Endothelial cell of umbilical vein (primary cell): ENCODE measurements at regions not wholly inside any gene's neighbourhood (a gene's known extent, or its start where the extent isn't known, plus 50 kb on each side); places are given as distances from the start of the nearest gene placed in this dataset.

Experiments used
- BruUV-seq: library from RNA; stranded (reverse); fragments of 400-500 nt; replicated peaks from 2 replicates; lab custom pipeline; 2021; lab: Mats Ljungman, UMichigan
- CTCF ChIA-PET: fragments of 300-600, 350-600 bp; sonication (Branson Sonifier 250); formaldehyde crosslinking; loops from one replicate; lab custom pipeline; 2021; ENCODE audit warnings: antibody characterized with exemption, inconsistent platforms; lab: Charles Lee
- POLR2A ChIA-PET: fragments of 300-600, 350-600 bp; sonication (Branson Sonifier 250); formaldehyde crosslinking; loops from one replicate; lab custom pipeline; 2021; ENCODE audit warnings: antibody characterized with exemption, inconsistent platforms; lab: Charles Lee
- DNase-seq: peaks from one replicate; pipeline ENCODE4 v3.0.0-alpha.2; 2011; ENCODE audit warnings: low read depth, low spot score
- FAIRE-seq: peaks from 2 replicates; lab custom pipeline; 2011; peaks lifted over from hg19 to GRCh38; lab: Jason Lieb, UNC
- H2AFZ ChIP-seq: 2 replicates; pipeline ENCODE4 v1.6.0; 2012; ENCODE audit warnings: low read depth, low read length, control low read depth, inconsistent platforms
- H3K27ac ChIP-seq: 2 replicates; pipeline ENCODE4 v1.5.1; 2011; ENCODE audit warnings: low read depth, mild to moderate bottlenecking, control low read depth, low read length, moderate library complexity; ENCODE audit not compliant: insufficient read depth
- H3K27me3 ChIP-seq, 2 experiments: 2 replicates each; pipeline versions ENCODE4 v1.6.0 to v1.6.1; 2011; ENCODE audit warnings: low read length in 2 of 2, mixed read lengths in 1 of 2; ENCODE audit not compliant: control insufficient read depth in 2 of 2, insufficient read depth in 2 of 2
- H3K36me3 ChIP-seq, 2 experiments: 2 replicates in 1 of 2; 3 replicates in 1 of 2; pipeline ENCODE4 v1.5.1; 2011; ENCODE audit warnings: low read length in 2 of 2, mild to moderate bottlenecking in 1 of 2, moderate library complexity in 1 of 2; ENCODE audit not compliant: control insufficient read depth in 2 of 2, insufficient read depth in 2 of 2; ENCODE audit errors: extremely low read depth in 1 of 2
- H3K4me1 ChIP-seq: 3 replicates; pipeline ENCODE4 v1.5.1; 2011; ENCODE audit warnings: mild to moderate bottlenecking, low read length; ENCODE audit not compliant: control insufficient read depth, insufficient read depth; ENCODE audit errors: extremely low read depth
- H3K4me2 ChIP-seq: 2 replicates; pipeline ENCODE4 v1.6.1; 2011; ENCODE audit warnings: low read length, control low read depth, mixed read lengths; ENCODE audit not compliant: insufficient read depth
- H3K4me3 ChIP-seq, 3 experiments: fragments of 200-600 bp in 1 of 3; sonication (generic), shearing (Covaris generic) in 1 of 3; replicated peaks in 1 of 3; 2 replicates each; pipeline ENCODE4 v1.5.1; 2011 to 2016; ENCODE audit warnings: control low read depth in 3 of 3, low read length in 3 of 3, mild to moderate bottlenecking in 2 of 3, inconsistent platforms in 1 of 3, low read depth in 1 of 3, moderate library complexity in 1 of 3; ENCODE audit not compliant: insufficient read depth in 1 of 3
- H3K79me2 ChIP-seq: 2 replicates; pipeline ENCODE4 v1.6.0; 2012; ENCODE audit warnings: low read length, inconsistent platforms; ENCODE audit not compliant: control insufficient read depth, insufficient read depth
- H3K9ac ChIP-seq: replicated peaks from 2 replicates; pipeline ENCODE3; 2011; ENCODE audit warnings: low read length, control low read depth; ENCODE audit not compliant: insufficient read depth; ENCODE audit errors: extremely low read depth
- H3K9me1 ChIP-seq: replicated peaks from 3 replicates; pipeline ENCODE4 v1.6.0; 2011; ENCODE audit warnings: mild to moderate bottlenecking, low read length; ENCODE audit not compliant: control insufficient read depth, insufficient read depth; ENCODE audit errors: extremely low read depth
- H3K9me3 ChIP-seq: replicated peaks from 2 replicates; pipeline ENCODE4 v1.5.1; 2012; ENCODE audit warnings: low read length, inconsistent platforms; ENCODE audit not compliant: control insufficient read depth, insufficient read depth
- H4K20me1 ChIP-seq: replicated peaks from 2 replicates; pipeline ENCODE3; 2011; ENCODE audit warnings: mild to moderate bottlenecking, low read length; ENCODE audit not compliant: control insufficient read depth, insufficient read depth; ENCODE audit errors: extremely low read depth
- EZH2 ChIP-seq: IDR thresholded peaks from 2 replicates; pipeline ENCODE4 v1.6.1; 2012; ENCODE audit warnings: borderline replicate concordance, low read depth, mild to moderate bottlenecking, moderate library complexity, low read length, inconsistent platforms; ENCODE audit not compliant: severe bottlenecking
- GATA2 ChIP-seq: IDR thresholded peaks from 2 replicates; pipeline ENCODE4 v1.7.0; 2011; ENCODE audit warnings: low read depth, mild to moderate bottlenecking, moderate library complexity, mixed read lengths, low read length; ENCODE audit not compliant: insufficient read length, insufficient read depth
- JUN ChIP-seq: IDR thresholded peaks from 2 replicates; pipeline ENCODE4 v1.6.1; 2011; ENCODE audit warnings: borderline replicate concordance, low read depth; ENCODE audit not compliant: insufficient read length, insufficient read depth
- MAX ChIP-seq: IDR thresholded peaks from 2 replicates; pipeline ENCODE4 v1.6.1; 2011; ENCODE audit not compliant: insufficient read depth, insufficient read length
- MYC ChIP-seq: IDR thresholded peaks from one replicate; pipeline ENCODE4 v1.6.1; 2011; ENCODE audit warnings: mild to moderate bottlenecking, low read depth, low read length
- POLR2A ChIP-seq: IDR thresholded peaks from 2 replicates; pipeline ENCODE4 v1.6.1; 2012; ENCODE audit warnings: low read depth, mild to moderate bottlenecking, control low read depth, low read length
- POLR2AphosphoS5 ChIP-seq: IDR thresholded peaks from 2 replicates; pipeline ENCODE4 v1.6.1; 2012; ENCODE audit warnings: low read depth, mild to moderate bottlenecking, control low read depth, low read length, moderate library complexity; ENCODE audit not compliant: insufficient read depth
- dilution Hi-C: fragments of 300-500 bp; cut with MboI; formaldehyde crosslinking; loops from one replicate; pipeline ENCODE4 v1.15.0; 2019; ENCODE audit warnings: low sequenced_read_pairs; ENCODE audit not compliant: extremely low pct_ligation_motif_present
- intact Hi-C: fragments of 100-400 bp; cut with micrococcal nuclease; formaldehyde crosslinking; loops from one replicate; pipeline ENCODE4 v1.10.0; 2022
- TF ChIP-seq, protein P1 (sequence below), 2 donors: IDR thresholded peaks; 1 replicate in 1 of 2; 2 replicates in 1 of 2; pipeline ENCODE4 v1.5.1; 2011; ENCODE audit warnings: low read length in 2 of 2, mild to moderate bottlenecking in 2 of 2, moderate library complexity in 2 of 2, control low read depth in 1 of 2, inconsistent platforms in 1 of 2, low read depth in 1 of 2; ENCODE audit not compliant: insufficient read depth in 1 of 2; ENCODE audit errors: extremely low read depth in 1 of 2

- Histone ChIP-seq H3K36me3 (no peaks in the 10 kb centered on the region), H3K4me3 (no peak overlapping the region), H3K9me1 (no peaks in the 10 kb centered on the region), H3K27ac (no peak overlapping the region), H2AFZ (no peak overlapping the region), H3K4me1 (no peaks in the 10 kb centered on the region), H3K27me3 (no peaks in the 10 kb centered on the region), H3K9ac (no peak overlapping the region), H3K79me2 (no peaks in the 10 kb centered on the region), H4K20me1 (no peaks in the 10 kb centered on the region), H3K9me3 (peaks cover 10% of the 10 kb centered on the region), H3K4me2 (no peak overlapping the region)
- no peak for DNase-seq
- intact Hi-C loops (no loop called here), dilution Hi-C loops (no loop called here)
- no TSS peak for BruUV-seq
- ChIA-PET CTCF (no interaction called here), POLR2A (no interaction called here)
- TF ChIP-seq MYC (no peak), GATA2 (no peak), POLR2AphosphoS5 (no peak), MAX (no peak), EZH2 (no peak), JUN (no peak), POLR2A (no peak)
- TF ChIP-seq, protein P1, sequence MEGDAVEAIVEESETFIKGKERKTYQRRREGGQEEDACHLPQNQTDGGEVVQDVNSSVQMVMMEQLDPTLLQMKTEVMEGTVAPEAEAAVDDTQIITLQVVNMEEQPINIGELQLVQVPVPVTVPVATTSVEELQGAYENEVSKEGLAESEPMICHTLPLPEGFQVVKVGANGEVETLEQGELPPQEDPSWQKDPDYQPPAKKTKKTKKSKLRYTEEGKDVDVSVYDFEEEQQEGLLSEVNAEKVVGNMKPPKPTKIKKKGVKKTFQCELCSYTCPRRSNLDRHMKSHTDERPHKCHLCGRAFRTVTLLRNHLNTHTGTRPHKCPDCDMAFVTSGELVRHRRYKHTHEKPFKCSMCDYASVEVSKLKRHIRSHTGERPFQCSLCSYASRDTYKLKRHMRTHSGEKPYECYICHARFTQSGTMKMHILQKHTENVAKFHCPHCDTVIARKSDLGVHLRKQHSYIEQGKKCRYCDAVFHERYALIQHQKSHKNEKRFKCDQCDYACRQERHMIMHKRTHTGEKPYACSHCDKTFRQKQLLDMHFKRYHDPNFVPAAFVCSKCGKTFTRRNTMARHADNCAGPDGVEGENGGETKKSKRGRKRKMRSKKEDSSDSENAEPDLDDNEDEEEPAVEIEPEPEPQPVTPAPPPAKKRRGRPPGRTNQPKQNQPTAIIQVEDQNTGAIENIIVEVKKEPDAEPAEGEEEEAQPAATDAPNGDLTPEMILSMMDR (IDR thresholded peaks at IDR 0.05; ENCODE audit: extremely low read depth in 1 of 2, insufficient read depth in 1 of 2, low read depth in 1 of 2, low read length in 2 of 2), result no peak
- FAIRE-seq, result no peak
Measured at GRCh38 chr10:2014541-2014940, 277.2 kb upstream of the ADARB2 start.
